ENCODE measurements at regions not wholly inside any gene's neighbourhood (a gene's known extent, or its start where the extent isn't known, plus 50 kb on each side); places are given as distances from the start of the nearest gene placed in this dataset.
"Not testable (repeated sequence)": the region's sequence is repeated elsewhere in the genome, so short reads cannot be mapped to it uniquely, and the experiment has no call there.

- peaks cover 21% of the 10 kb centered on the region for H3K27me3 ChIP-seq
- not testable (repeated sequence) for H3K4me3 ChIP-seq (ENCODE audit: low read depth in 1 of 2, low read length in 1 of 2); H3K36me3 ChIP-seq; H3K9me3 ChIP-seq; H3K27ac ChIP-seq; H3K4me1 ChIP-seq (ENCODE audit: control insufficient read depth in 1 of 2, insufficient read depth in 1 of 2, low read depth in 1 of 2, low read length in 1 of 2)
Measured at GRCh38 chr1:24268555-24268954, 50.6 kb upstream of the GRHL3 start.

DNA sequence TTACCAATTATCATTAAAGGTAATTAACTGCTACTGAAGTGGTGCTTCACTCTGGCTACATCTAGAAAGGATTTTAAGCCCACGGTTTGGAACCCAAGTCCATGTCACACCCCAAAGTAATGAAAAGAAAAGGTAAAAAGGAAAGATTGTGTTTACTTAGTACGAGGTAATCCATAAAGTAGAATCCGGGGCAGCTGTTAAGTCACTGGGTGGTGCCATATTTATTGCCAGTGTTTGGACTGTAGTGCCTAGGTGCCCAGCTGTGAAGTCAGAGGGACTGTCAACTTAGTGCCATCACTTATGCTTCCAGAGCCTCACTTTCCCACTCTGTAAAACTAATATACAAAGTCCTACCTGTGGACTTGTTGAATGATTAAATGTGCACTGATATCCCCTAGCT is 52.2 kb upstream of the GRHL3 start:
- Histone ChIP-seq H3K27ac (no peak overlapping the region), H3K4me3 (ENCODE audit: low read depth in 1 of 2, low read length in 1 of 2) (no peak overlapping the region)

DNA sequence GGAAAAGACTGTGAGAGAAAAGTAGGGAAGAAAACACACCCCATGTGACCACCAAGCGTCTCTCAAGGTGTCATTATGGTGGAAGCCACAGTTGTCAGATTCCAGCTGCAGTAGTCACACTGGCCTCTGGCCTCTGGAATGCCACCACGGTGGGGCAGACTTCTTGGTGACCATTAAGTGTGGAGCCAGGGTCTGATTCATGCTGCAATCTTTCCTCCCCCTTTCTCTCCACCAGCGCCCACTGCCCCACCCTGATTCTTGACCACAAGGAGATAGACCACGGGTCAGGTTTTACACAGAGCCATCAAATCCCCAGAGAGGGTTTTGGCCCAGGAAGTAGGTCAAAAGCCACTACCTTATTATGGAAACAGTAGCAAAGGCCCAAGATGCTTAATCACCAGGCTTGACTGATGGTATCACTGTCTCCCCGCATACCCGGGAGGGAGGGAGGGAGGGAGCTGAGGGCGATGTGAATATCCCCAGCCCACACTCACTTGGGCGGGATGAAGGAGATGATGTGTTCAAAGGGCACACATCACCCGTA is 52.7 kb upstream of the GRHL3 start:
- Histone ChIP-seq H3K27ac (no peak overlapping the region), H3K27me3 (peaks cover 3% of the 10 kb centered on the region), H3K4me1 (ENCODE audit: control insufficient read depth in 1 of 2, insufficient read depth in 1 of 2, low read depth in 1 of 2, low read length in 1 of 2) (peaks cover 6 to 10% of the 10 kb centered on the region in 2 experiments), H3K9me3 (no peaks in the 10 kb centered on the region), H3K4me3 (ENCODE audit: low read depth in 1 of 2, low read length in 1 of 2) (no peak overlapping the region), H3K36me3 (no peaks in the 10 kb centered on the region)
- TF ChIP-seq, protein P1, sequence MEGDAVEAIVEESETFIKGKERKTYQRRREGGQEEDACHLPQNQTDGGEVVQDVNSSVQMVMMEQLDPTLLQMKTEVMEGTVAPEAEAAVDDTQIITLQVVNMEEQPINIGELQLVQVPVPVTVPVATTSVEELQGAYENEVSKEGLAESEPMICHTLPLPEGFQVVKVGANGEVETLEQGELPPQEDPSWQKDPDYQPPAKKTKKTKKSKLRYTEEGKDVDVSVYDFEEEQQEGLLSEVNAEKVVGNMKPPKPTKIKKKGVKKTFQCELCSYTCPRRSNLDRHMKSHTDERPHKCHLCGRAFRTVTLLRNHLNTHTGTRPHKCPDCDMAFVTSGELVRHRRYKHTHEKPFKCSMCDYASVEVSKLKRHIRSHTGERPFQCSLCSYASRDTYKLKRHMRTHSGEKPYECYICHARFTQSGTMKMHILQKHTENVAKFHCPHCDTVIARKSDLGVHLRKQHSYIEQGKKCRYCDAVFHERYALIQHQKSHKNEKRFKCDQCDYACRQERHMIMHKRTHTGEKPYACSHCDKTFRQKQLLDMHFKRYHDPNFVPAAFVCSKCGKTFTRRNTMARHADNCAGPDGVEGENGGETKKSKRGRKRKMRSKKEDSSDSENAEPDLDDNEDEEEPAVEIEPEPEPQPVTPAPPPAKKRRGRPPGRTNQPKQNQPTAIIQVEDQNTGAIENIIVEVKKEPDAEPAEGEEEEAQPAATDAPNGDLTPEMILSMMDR (IDR thresholded peaks at IDR 0.05), result no peak

More for the DNA sequence above, 52.2 kb upstream of the GRHL3 start:
- Histone ChIP-seq H3K27me3 (peaks cover 8% of the 10 kb centered on the region), H3K36me3 (no peaks in the 10 kb centered on the region), H3K4me1 (ENCODE audit: control insufficient read depth in 1 of 2, insufficient read depth in 1 of 2, low read depth in 1 of 2, low read length in 1 of 2) (peaks cover 6 to 10% of the 10 kb centered on the region in 2 experiments), H3K9me3 (no peaks in the 10 kb centered on the region)
- TF ChIP-seq, protein P1 (IDR thresholded peaks at IDR 0.05), result no peak

GRCh38 chr1:24263746-24264145 is 55.4 kb upstream of the GRHL3 start:
- no peak overlapping the region for H3K27ac ChIP-seq
- H3K4me1 ChIP-seq (ENCODE audit: control insufficient read depth in 1 of 2, insufficient read depth in 1 of 2, low read depth in 1 of 2, low read length in 1 of 2), result peaks cover 11 to 16% of the 10 kb centered on the region in 2 experiments
- H3K4me3 ChIP-seq (ENCODE audit: low read depth in 1 of 2, low read length in 1 of 2), result no peak overlapping the region
- TF ChIP-seq, protein P1 (IDR thresholded peaks at IDR 0.05), result no peak
- H3K27me3 ChIP-seq, result no peaks in the 10 kb centered on the region
- no peaks in the 10 kb centered on the region for H3K9me3 ChIP-seq
- no peaks in the 10 kb centered on the region for H3K36me3 ChIP-seq

GRCh38 chr1:24263211-24263610 is 55.9 kb upstream of the GRHL3 start:
- TF ChIP-seq, protein P1 (IDR thresholded peaks at IDR 0.05), result no peak
- peaks cover 16 to 21% of the 10 kb centered on the region in 2 experiments for H3K4me1 ChIP-seq (ENCODE audit: control insufficient read depth in 1 of 2, insufficient read depth in 1 of 2, low read depth in 1 of 2, low read length in 1 of 2)
- H3K27ac ChIP-seq, result no peak overlapping the region
- no peaks in the 10 kb centered on the region for H3K9me3 ChIP-seq
- no peaks in the 10 kb centered on the region for H3K36me3 ChIP-seq
- H3K27me3 ChIP-seq, result no peaks in the 10 kb centered on the region
- H3K4me3 ChIP-seq (ENCODE audit: low read depth in 1 of 2, low read length in 1 of 2), result no peak overlapping the region

GRCh38 chr1:24261977-24262376 is 57.2 kb upstream of the GRHL3 start:
- Histone ChIP-seq H3K4me1 (ENCODE audit: control insufficient read depth in 1 of 2, insufficient read depth in 1 of 2, low read depth in 1 of 2, low read length in 1 of 2) (peaks cover 29 to 33% of the 10 kb centered on the region in 2 experiments), H3K4me3 (ENCODE audit: low read depth in 1 of 2, low read length in 1 of 2) (no peak overlapping the region), H3K27me3 (no peaks in the 10 kb centered on the region), H3K9me3 (no peaks in the 10 kb centered on the region), H3K27ac (no peak overlapping the region), H3K36me3 (no peaks in the 10 kb centered on the region)
- TF ChIP-seq, protein P1 (IDR thresholded peaks at IDR 0.05), result no peak
